Tibial nerve (tissue), 4 donors: ENCODE measurements at regions not wholly inside any gene's neighbourhood (a gene's known extent, or its start where the extent isn't known, plus 50 kb on each side); places are given as distances from the start of the nearest gene placed in this dataset.

Experiments used
- DNase-seq, 2 donors: peaks; one replicate each; pipeline ENCODE4 v3.0.0-alpha.2; 2019; ENCODE audit warnings: low spot score in 2 of 2
- H3K27ac ChIP-seq, 4 donors: fragments of 200-600 bp; sonication (generic) in 3 of 4; one replicate each; pipeline ENCODE4 v1.5.1; 2017 to 2019; ENCODE audit warnings: mild to moderate bottlenecking in 1 of 4
- H3K27me3 ChIP-seq, 2 donors: fragments of 200-600 bp; sonication (generic) in 1 of 2; one replicate each; pipeline versions ENCODE4 v1.5.1 to v1.6.0; 2017 to 2019
- H3K36me3 ChIP-seq, 3 donors: fragments of 200-600 bp; sonication (generic); one replicate each; pipeline ENCODE4 v1.5.1; 2018 to 2019
- H3K4me1 ChIP-seq, 4 donors: fragments of 200-600 bp; sonication (generic) in 3 of 4; one replicate each; pipeline ENCODE4 v1.5.1; 2017 to 2019
- H3K4me3 ChIP-seq, 4 donors: fragments of 200-600 bp; sonication (generic) in 3 of 4; one replicate each; pipeline ENCODE4 v1.5.1; 2017 to 2019; ENCODE audit warnings: mild to moderate bottlenecking in 1 of 4, moderate library complexity in 1 of 4
- H3K9me3 ChIP-seq, 4 donors: fragments of 200-600 bp; sonication (generic) in 3 of 4; one replicate each; pipeline ENCODE4 v1.5.1; 2017 to 2019
- CTCF ChIP-seq, 5 experiments: fragments of 200-600 bp in 3 of 5; fragments of 450-650 bp in 2 of 5; sonication (generic) in 3 of 5; IDR thresholded peaks; one replicate each; pipeline ENCODE4 v1.5.1; 2016 to 2019; ENCODE audit warnings: antibody characterized with exemption in 5 of 5, mild to moderate bottlenecking in 3 of 5, moderate library complexity in 2 of 5
- EP300 ChIP-seq, 2 donors: sonication (generic); formaldehyde crosslinking; IDR thresholded peaks; one replicate each; pipeline ENCODE4 v1.6.1; 2017; ENCODE audit warnings: antibody characterized with exemption in 2 of 2, mild to moderate bottlenecking in 1 of 2
- POLR2A ChIP-seq, 2 donors: fragments of 450-650 bp; IDR thresholded peaks; one replicate each; pipeline ENCODE4 v1.6.1; 2017; ENCODE audit warnings: antibody characterized with exemption in 2 of 2, mild to moderate bottlenecking in 2 of 2, moderate library complexity in 2 of 2
- WGBS, 2 donors: methylation state at CpG; one replicate each; pipeline ENCODE4 v1.1.5; 2018; 5-methylcytosine and 5-hydroxymethylcytosine counted together

GRCh38 chr2:59041139-59041538 is 800.0 kb upstream of the FANCL start:
- no peak for DNase-seq
- WGBS, 2 donors = 82 to 88% methylated on average over 4 of the region's 4 CpGs
- H3K27me3 ChIP-seq = no peaks in the 10 kb centered on the region
- peaks cover 0 to 11% (median 3%) of the 10 kb centered on the region in 4 donors for H3K9me3 ChIP-seq
- H3K4me3 ChIP-seq = no peak overlapping the region
- no peak overlapping the region for H3K27ac ChIP-seq
- H3K4me1 ChIP-seq = no peaks in the 10 kb centered on the region
- no peaks in the 10 kb centered on the region for H3K36me3 ChIP-seq
- TF ChIP-seq EP300 (IDR thresholded peaks at IDR 0.05) (no peak), POLR2A (IDR thresholded peaks at IDR 0.05) (no peak), CTCF (IDR thresholded peaks at IDR 0.05) (no peak)

DNA sequence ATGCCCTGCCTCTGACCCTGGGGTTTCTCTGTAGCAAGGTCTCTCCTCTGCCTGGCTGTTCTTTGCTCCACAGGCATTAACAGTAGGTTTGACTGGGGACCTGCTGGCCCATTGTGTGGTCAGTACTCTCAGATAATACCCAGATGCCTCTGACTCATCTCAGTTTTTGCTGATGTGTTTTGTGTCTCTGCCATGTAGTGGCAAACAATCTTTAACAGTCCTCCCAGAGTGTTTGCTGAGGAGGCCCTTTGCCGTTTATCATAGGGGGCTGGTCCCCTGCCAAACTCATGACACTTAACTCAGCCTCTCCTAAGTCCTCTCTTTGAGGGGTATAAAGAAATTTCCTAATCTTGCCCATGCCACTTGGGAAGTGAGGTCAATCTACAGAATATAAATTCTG is 793.7 kb upstream of the FANCL start:
- Histone ChIP-seq H3K9me3 (peaks cover 0 to 11% (median 3%) of the 10 kb centered on the region in 4 donors), H3K4me3 (no peak overlapping the region), H3K4me1 (no peaks in the 10 kb centered on the region), H3K27ac (no peak overlapping the region), H3K36me3 (no peaks in the 10 kb centered on the region), H3K27me3 (no peaks in the 10 kb centered on the region)
- TF ChIP-seq CTCF (IDR thresholded peaks at IDR 0.05) = no peak
- DNase-seq = no peak
- WGBS, 2 donors = 27 to 50% methylated on average over 1 of the region's 1 CpG

GRCh38 chr2:59034106-59034505 is 793.0 kb upstream of the FANCL start:
- 42 to 47% methylated on average over 3 of the region's 3 CpGs for WGBS, 2 donors
- no peak for DNase-seq
- Histone ChIP-seq H3K4me3 (no peak overlapping the region), H3K4me1 (peaks cover 0 to 3% (median 0%) of the 10 kb centered on the region in 4 donors), H3K36me3 (no peaks in the 10 kb centered on the region), H3K27me3 (no peaks in the 10 kb centered on the region), H3K9me3 (peaks cover 0 to 11% (median 3%) of the 10 kb centered on the region in 4 donors), H3K27ac (no peak overlapping the region)
- TF ChIP-seq POLR2A (IDR thresholded peaks at IDR 0.05) = no peak
- no peak for TF ChIP-seq EP300 (IDR thresholded peaks at IDR 0.05)
- TF ChIP-seq CTCF (IDR thresholded peaks at IDR 0.05) = no peak

DNA sequence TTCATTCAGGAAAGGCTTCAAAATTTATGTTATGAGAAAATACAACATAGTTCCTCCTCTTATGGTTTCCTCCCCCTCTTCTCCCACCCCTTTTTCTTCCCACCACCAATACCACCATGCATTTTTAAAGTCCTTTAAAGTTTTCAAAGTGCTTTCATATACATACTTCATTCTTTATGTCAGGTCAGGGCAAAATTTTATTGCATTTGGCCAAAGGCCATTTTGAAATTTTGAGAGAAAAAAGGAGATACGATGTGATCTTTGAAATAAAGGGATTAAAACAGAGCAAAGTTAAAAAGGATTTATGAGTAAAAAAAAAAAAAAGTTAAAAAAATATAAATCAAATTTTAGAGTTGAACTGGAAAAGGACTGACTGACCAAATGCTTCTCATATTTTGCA is 792.5 kb upstream of the FANCL start:
- Histone ChIP-seq H3K27ac (no peak overlapping the region), H3K9me3 (peaks cover 0 to 11% (median 3%) of the 10 kb centered on the region in 4 donors), H3K4me3 (no peak overlapping the region), H3K36me3 (no peaks in the 10 kb centered on the region), H3K27me3 (no peaks in the 10 kb centered on the region), H3K4me1 (peaks cover 0 to 4% (median 0%) of the 10 kb centered on the region in 4 donors)
- DNase-seq = no peak
- WGBS, 2 donors = 32 to 46% methylated on average over 1 of the region's 1 CpG
- TF ChIP-seq EP300 (IDR thresholded peaks at IDR 0.05) (no peak), POLR2A (IDR thresholded peaks at IDR 0.05) (no peak), CTCF (IDR thresholded peaks at IDR 0.05) (no peak)

GRCh38 chr2:59032499-59032898 is 791.4 kb upstream of the FANCL start:
- H3K36me3 ChIP-seq = no peaks in the 10 kb centered on the region
- no peaks in the 10 kb centered on the region for H3K27me3 ChIP-seq
- H3K4me3 ChIP-seq = no peak overlapping the region
- WGBS, 2 donors = 62 to 65% methylated on average over 3 of the region's 3 CpGs
- no peak for DNase-seq
- H3K27ac ChIP-seq = no peak overlapping the region
- H3K4me1 ChIP-seq = peaks cover 0 to 4% (median 0%) of the 10 kb centered on the region in 4 donors
- TF ChIP-seq EP300 (IDR thresholded peaks at IDR 0.05) (no peak), CTCF (IDR thresholded peaks at IDR 0.05) (no peak), POLR2A (IDR thresholded peaks at IDR 0.05) (no peak)
- peaks cover 0 to 6% (median 2%) of the 10 kb centered on the region in 4 donors for H3K9me3 ChIP-seq
